ENCODE measurements at regions not wholly inside any gene's neighbourhood (a gene's known extent, or its start where the extent isn't known, plus 50 kb on each side); places are given as distances from the start of the nearest gene placed in this dataset.

DNA sequence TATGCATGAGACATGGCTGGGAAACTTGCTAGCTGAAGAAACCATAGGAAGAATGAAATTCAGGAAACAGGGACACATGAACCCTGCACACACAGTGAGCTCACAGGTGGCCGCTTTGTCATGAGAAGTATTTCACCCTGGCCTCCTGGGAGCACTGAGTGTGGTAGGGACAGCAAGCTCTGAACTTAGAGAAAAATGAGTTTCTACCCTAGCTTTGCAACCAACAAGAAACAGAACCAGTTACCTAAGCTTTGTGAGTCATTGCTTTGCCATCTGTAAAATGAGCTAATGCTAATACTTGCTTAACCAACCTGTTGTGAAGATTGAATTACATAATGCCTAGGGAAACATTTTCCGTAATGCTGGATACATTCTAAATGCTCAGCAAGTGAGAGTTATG lies 206.6 kb upstream of the HS3ST1 start:
- Histone ChIP-seq H3K4me3 (ENCODE audit: low read length) (no peak overlapping the region), H3K79me2 (ENCODE audit: low read length) (no peaks in the 10 kb centered on the region), H3K27ac (ENCODE audit: low read length) (no peak overlapping the region), H3K9me3 (ENCODE audit: insufficient read depth, low read length) (no peaks in the 10 kb centered on the region), H3K27me3 (ENCODE audit: low read depth, low read length) (no peaks in the 10 kb centered on the region), H3K4me1 (ENCODE audit: low read length) (no peaks in the 10 kb centered on the region), H3K36me3 (replicated peaks; ENCODE audit: low read depth, low read length) (no peaks in the 10 kb centered on the region), H4K20me1 (ENCODE audit: insufficient read depth, low read length) (no peaks in the 10 kb centered on the region), H3K4me2 (ENCODE audit: low read length) (no peak overlapping the region), H2AFZ (ENCODE audit: low read depth, low read length) (no peak overlapping the region), H3K9ac (ENCODE audit: low read length) (no peak overlapping the region)
- TF ChIP-seq, protein P1, sequence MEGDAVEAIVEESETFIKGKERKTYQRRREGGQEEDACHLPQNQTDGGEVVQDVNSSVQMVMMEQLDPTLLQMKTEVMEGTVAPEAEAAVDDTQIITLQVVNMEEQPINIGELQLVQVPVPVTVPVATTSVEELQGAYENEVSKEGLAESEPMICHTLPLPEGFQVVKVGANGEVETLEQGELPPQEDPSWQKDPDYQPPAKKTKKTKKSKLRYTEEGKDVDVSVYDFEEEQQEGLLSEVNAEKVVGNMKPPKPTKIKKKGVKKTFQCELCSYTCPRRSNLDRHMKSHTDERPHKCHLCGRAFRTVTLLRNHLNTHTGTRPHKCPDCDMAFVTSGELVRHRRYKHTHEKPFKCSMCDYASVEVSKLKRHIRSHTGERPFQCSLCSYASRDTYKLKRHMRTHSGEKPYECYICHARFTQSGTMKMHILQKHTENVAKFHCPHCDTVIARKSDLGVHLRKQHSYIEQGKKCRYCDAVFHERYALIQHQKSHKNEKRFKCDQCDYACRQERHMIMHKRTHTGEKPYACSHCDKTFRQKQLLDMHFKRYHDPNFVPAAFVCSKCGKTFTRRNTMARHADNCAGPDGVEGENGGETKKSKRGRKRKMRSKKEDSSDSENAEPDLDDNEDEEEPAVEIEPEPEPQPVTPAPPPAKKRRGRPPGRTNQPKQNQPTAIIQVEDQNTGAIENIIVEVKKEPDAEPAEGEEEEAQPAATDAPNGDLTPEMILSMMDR (IDR thresholded peaks at IDR 0.05; ENCODE audit: low read depth, low read length), result no peak
- TF ChIP-seq EZH2phosphoT487 (IDR thresholded peaks at IDR 0.05; ENCODE audit: low read depth), result no peak

DNA sequence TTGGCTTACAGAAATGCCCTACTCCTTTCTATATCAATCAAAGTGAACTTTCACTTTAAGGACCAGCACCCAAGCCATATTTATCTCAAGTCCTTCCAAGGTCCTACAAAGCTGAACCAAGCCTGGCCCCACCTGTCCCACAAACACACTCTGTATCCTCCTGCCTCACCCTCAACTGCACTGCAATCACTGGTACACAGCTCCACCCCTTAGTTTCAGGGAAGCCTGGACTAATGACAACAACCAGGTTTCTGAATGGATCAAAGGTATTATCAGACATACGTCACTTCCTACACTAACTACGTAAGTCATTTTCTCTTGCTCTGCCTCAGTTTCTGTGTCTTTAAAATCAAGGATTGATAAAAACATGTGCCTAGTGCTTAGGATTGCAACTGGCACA lies 205.6 kb upstream of the HS3ST1 start:
- Histone ChIP-seq H3K4me3 (ENCODE audit: low read length) (no peak overlapping the region), H3K9ac (ENCODE audit: low read length) (no peak overlapping the region), H3K4me1 (ENCODE audit: low read length) (no peaks in the 10 kb centered on the region), H3K27me3 (ENCODE audit: low read depth, low read length) (no peaks in the 10 kb centered on the region), H3K4me2 (ENCODE audit: low read length) (no peak overlapping the region), H3K79me2 (ENCODE audit: low read length) (no peaks in the 10 kb centered on the region), H3K9me3 (ENCODE audit: insufficient read depth, low read length) (no peaks in the 10 kb centered on the region), H4K20me1 (ENCODE audit: insufficient read depth, low read length) (no peaks in the 10 kb centered on the region), H2AFZ (ENCODE audit: low read depth, low read length) (no peak overlapping the region), H3K27ac (ENCODE audit: low read length) (no peak overlapping the region), H3K36me3 (replicated peaks; ENCODE audit: low read depth, low read length) (no peaks in the 10 kb centered on the region)
- TF ChIP-seq, protein P1 (IDR thresholded peaks at IDR 0.05; ENCODE audit: low read depth, low read length), result no peak
- no peak for TF ChIP-seq EZH2phosphoT487 (IDR thresholded peaks at IDR 0.05; ENCODE audit: low read depth)

GRCh38 chr4:11633430-11633829 lies 204.7 kb upstream of the HS3ST1 start:
- no peak overlapping the region for H3K4me2 ChIP-seq (ENCODE audit: low read length)

GRCh38 chr4:11632483-11632882 lies 203.8 kb upstream of the HS3ST1 start:
- Histone ChIP-seq H3K9me3 (ENCODE audit: insufficient read depth, low read length) (no peaks in the 10 kb centered on the region), H3K9ac (ENCODE audit: low read length) (no peak overlapping the region)
- TF ChIP-seq EZH2phosphoT487 (IDR thresholded peaks at IDR 0.05; ENCODE audit: low read depth), result no peak
- TF ChIP-seq, protein P1 (IDR thresholded peaks at IDR 0.05; ENCODE audit: low read depth, low read length), result no peak

More at GRCh38 chr4:11633430-11633829, 204.7 kb upstream of the HS3ST1 start:
- Histone ChIP-seq H3K27ac (ENCODE audit: low read length) (no peak overlapping the region), H3K4me1 (ENCODE audit: low read length) (no peaks in the 10 kb centered on the region), H3K9me3 (ENCODE audit: insufficient read depth, low read length) (no peaks in the 10 kb centered on the region), H3K36me3 (replicated peaks; ENCODE audit: low read depth, low read length) (no peaks in the 10 kb centered on the region), H2AFZ (ENCODE audit: low read depth, low read length) (no peak overlapping the region), H3K27me3 (ENCODE audit: low read depth, low read length) (no peaks in the 10 kb centered on the region), H3K4me3 (ENCODE audit: low read length) (no peak overlapping the region), H3K9ac (ENCODE audit: low read length) (no peak overlapping the region), H3K79me2 (ENCODE audit: low read length) (no peaks in the 10 kb centered on the region), H4K20me1 (ENCODE audit: insufficient read depth, low read length) (no peaks in the 10 kb centered on the region)
- TF ChIP-seq EZH2phosphoT487 (IDR thresholded peaks at IDR 0.05; ENCODE audit: low read depth), result no peak
- TF ChIP-seq, protein P1 (IDR thresholded peaks at IDR 0.05; ENCODE audit: low read depth, low read length), result no peak

More at GRCh38 chr4:11632483-11632882, 203.8 kb upstream of the HS3ST1 start:
- Histone ChIP-seq H3K27ac (ENCODE audit: low read length) (no peak overlapping the region), H3K4me3 (ENCODE audit: low read length) (no peak overlapping the region), H3K27me3 (ENCODE audit: low read depth, low read length) (no peaks in the 10 kb centered on the region), H3K36me3 (replicated peaks; ENCODE audit: low read depth, low read length) (no peaks in the 10 kb centered on the region), H3K4me1 (ENCODE audit: low read length) (no peaks in the 10 kb centered on the region), H3K79me2 (ENCODE audit: low read length) (no peaks in the 10 kb centered on the region), H3K4me2 (ENCODE audit: low read length) (no peak overlapping the region), H4K20me1 (ENCODE audit: insufficient read depth, low read length) (no peaks in the 10 kb centered on the region), H2AFZ (ENCODE audit: low read depth, low read length) (no peak overlapping the region)
